K562 (cell line): ENCODE measurements at regions not wholly inside any gene's neighbourhood (a gene's known extent, or its start where the extent isn't known, plus 50 kb on each side); places are given as distances from the start of the nearest gene placed in this dataset.

Experiments used
- ATAC-seq: fragments of 200-7000 bp; cut with Tn5 transposase; 3 replicates; pipeline ENCODE4 v1.9.1; 2020; ENCODE audit warnings: moderate library complexity
- BruUV-seq: library from RNA; stranded (reverse); fragments of 400-500 nt; replicated peaks from 2 replicates; lab custom pipeline; 2021; lab: Mats Ljungman, UMichigan
- CTCF ChIA-PET: fragments of 300-600 bp; formaldehyde crosslinking; extraction: SDS; loops from one replicate; lab custom pipeline; 2021; ENCODE audit warnings: low intra/inter-chr PET ratio; lab: Yijun Ruan, JAX
- POLR2A ChIA-PET: fragments of 300-600, 350-650 bp; sonication (Branson Sonifier 250); formaldehyde crosslinking; extraction: SDS; loops from one replicate; lab custom pipeline; 2021; ENCODE audit warnings: antibody characterized with exemption, inconsistent platforms; lab: Yijun Ruan, JAX
- DNase-seq, 4 experiments: peaks; one replicate each; pipeline versions ENCODE4 v3.0.0 to v3.0.0-alpha.2; 2011 to 2018; ENCODE audit warnings: low spot score in 3 of 4, mixed read lengths in 3 of 4; ENCODE audit errors: extremely low read depth in 1 of 4
- FAIRE-seq: peaks from 2 replicates; lab custom pipeline; 2011; peaks lifted over from hg19 to GRCh38; lab: Jason Lieb, UNC
- H2AFZ ChIP-seq: 2 replicates; pipeline ENCODE4 v1.6.0; 2011; ENCODE audit warnings: low read depth, low read length, control low read depth, inconsistent platforms
- H3K27ac ChIP-seq: fragments of 200-600 bp; 3 replicates; pipeline ENCODE4 v1.8.0; 2011; ENCODE audit warnings: low read depth, mild to moderate bottlenecking, control low read depth, inconsistent platforms, low read length, moderate library complexity, mixed read lengths; ENCODE audit errors: extremely low read depth
- H3K27me3 ChIP-seq, 2 experiments: fragments of 300-600 bp in 1 of 2; 2 replicates in 1 of 2; 3 replicates in 1 of 2; pipeline versions ENCODE4 v1.6.0 to v1.8.0; 2011; ENCODE audit warnings: inconsistent platforms in 2 of 2, low read length in 2 of 2, mild to moderate bottlenecking in 1 of 2, mixed read lengths in 1 of 2, moderate library complexity in 1 of 2; ENCODE audit not compliant: control insufficient read depth in 2 of 2, insufficient read depth in 2 of 2
- H3K36me3 ChIP-seq: fragments of 300-600 bp; 3 replicates; pipeline ENCODE4 v1.8.0; 2011; ENCODE audit warnings: mild to moderate bottlenecking, low read length, inconsistent platforms; ENCODE audit not compliant: control insufficient read depth, insufficient read depth
- H3K4me1 ChIP-seq, 2 experiments: fragments of 200-600 bp in 1 of 2; replicated peaks in 1 of 2; 2 replicates in 1 of 2; 3 replicates in 1 of 2; pipeline versions ENCODE4 v1.5.1 to v1.8.0; 2011; ENCODE audit warnings: inconsistent platforms in 2 of 2, low read length in 2 of 2, mild to moderate bottlenecking in 1 of 2, mixed read lengths in 1 of 2, moderate library complexity in 1 of 2; ENCODE audit not compliant: control insufficient read depth in 2 of 2, insufficient read depth in 2 of 2
- H3K4me2 ChIP-seq: 2 replicates; pipeline ENCODE4 v1.6.1; 2011; ENCODE audit warnings: low read length, control low read depth, inconsistent platforms, mixed read lengths; ENCODE audit not compliant: insufficient read depth
- H3K4me3 ChIP-seq: fragments of 200-600 bp; sonication (generic), shearing (Covaris generic); 2 replicates; pipeline ENCODE4 v1.5.1; 2016; ENCODE audit warnings: control low read depth, inconsistent platforms
- H3K79me2 ChIP-seq: fragments of 200-600 bp; 3 replicates; pipeline ENCODE4 v1.8.0; 2011; ENCODE audit warnings: low read length, inconsistent platforms; ENCODE audit not compliant: control insufficient read depth, insufficient read depth
- H3K9ac ChIP-seq, 2 experiments: 2 replicates each; pipeline versions ENCODE4 v1.6.0 to v1.6.1; 2011; ENCODE audit warnings: low read depth in 2 of 2, low read length in 2 of 2, control low read depth in 1 of 2, inconsistent platforms in 1 of 2, mild to moderate bottlenecking in 1 of 2, mixed read lengths in 1 of 2; ENCODE audit not compliant: insufficient read depth in 1 of 2
- H3K9me1 ChIP-seq: one replicate; pipeline ENCODE4 v1.6.0; 2011; ENCODE audit warnings: inconsistent platforms, mild to moderate bottlenecking, low read length, moderate library complexity; ENCODE audit not compliant: control insufficient read depth, insufficient read depth
- H3K9me3 ChIP-seq: replicated peaks from 2 replicates; pipeline ENCODE4 v1.5.1; 2011; ENCODE audit warnings: low read depth, low read length, inconsistent platforms; ENCODE audit not compliant: control insufficient read depth, insufficient read depth
- H4K20me1 ChIP-seq: replicated peaks from 2 replicates; pipeline ENCODE4 v1.6.1; 2011; ENCODE audit warnings: low read length, inconsistent platforms, mixed read lengths; ENCODE audit not compliant: control insufficient read depth, insufficient read depth
- DACH1 ChIP-seq: fragments of 450-650 bp; IDR thresholded peaks from 2 replicates; pipeline ENCODE4 v1.6.1; 2018; ENCODE audit not compliant: partially characterized antibody
- E2F8 ChIP-seq: fragments of 450-650 bp; IDR thresholded peaks from 2 replicates; pipeline ENCODE4 v1.7.1; 2018; ENCODE audit warnings: mild to moderate bottlenecking, low read depth; ENCODE audit not compliant: partially characterized antibody
- HDAC1 ChIP-seq, 2 experiments: fragments of 450-650 bp; IDR thresholded peaks; 2 replicates each; pipeline ENCODE4 v1.6.1; 2016 to 2017; ENCODE audit warnings: inconsistent platforms in 1 of 2, mild to moderate bottlenecking in 1 of 2, moderate library complexity in 1 of 2
- HMG20A ChIP-seq: fragments of 450-650 bp; formaldehyde crosslinking; conservative IDR thresholded peaks from 2 replicates; pipeline ENCODE4 v1.4.0; 2020; ENCODE audit warnings: mild to moderate bottlenecking, mixed read lengths
- KLF16 ChIP-seq: IDR thresholded peaks from 2 replicates; pipeline ENCODE4 v1.6.1; 2016; ENCODE audit warnings: antibody characterized with exemption
- NFRKB ChIP-seq: fragments of 450-650 bp; IDR thresholded peaks from 2 replicates; pipeline ENCODE4 v1.6.1; 2016; ENCODE audit warnings: low read depth
- STAT5B ChIP-seq: fragments of 250-450 bp; sonication (Bioruptor Pico); IDR thresholded peaks from 2 replicates; pipeline ENCODE4 v1.8.0; 2021; ENCODE audit warnings: mild to moderate bottlenecking, inconsistent platforms
- TEAD4 ChIP-seq, 2 experiments: sonication (generic) in 1 of 2; formaldehyde crosslinking in 1 of 2; IDR thresholded peaks; 2 replicates each; pipeline versions ENCODE4 v1.6.1 to v1.8.0; 2012 to 2022; ENCODE audit warnings: borderline replicate concordance in 1 of 2, inconsistent platforms in 1 of 2, low read length in 1 of 2, mild to moderate bottlenecking in 1 of 2, missing genetic modification reagents in 1 of 2
- ZNF263 ChIP-seq: sonication (generic); formaldehyde crosslinking; IDR thresholded peaks from 2 replicates; pipeline ENCODE4 v1.8.0; 2022; ENCODE audit warnings: mild to moderate bottlenecking, missing genetic modification reagents, borderline replicate concordance
- ZNF318 ChIP-seq, 2 experiments: fragments of 450-650 bp; IDR thresholded peaks; 2 replicates each; pipeline ENCODE4 v1.6.1; 2016; ENCODE audit warnings: mild to moderate bottlenecking in 2 of 2, borderline replicate concordance in 1 of 2, low read depth in 1 of 2, moderate library complexity in 1 of 2
- ZNF41 ChIP-seq: fragments of 250-450 bp; sonication (Bioruptor Pico); conservative IDR thresholded peaks from 2 replicates; pipeline ENCODE4 v1.4.0; 2020; ENCODE audit warnings: mild to moderate bottlenecking
- ZNF717 ChIP-seq: fragments of 250-450 bp; sonication (Bioruptor Pico); IDR thresholded peaks from 2 replicates; pipeline ENCODE4 v1.5.0; 2021
- ZNF830 ChIP-seq: fragments of 250-450 bp; sonication (Bioruptor Pico); IDR thresholded peaks from 2 replicates; pipeline ENCODE4 v1.5.0; 2021; ENCODE audit warnings: mild to moderate bottlenecking
- WGBS: fragments of 100-300 bp; shearing (Covaris generic); methylation state at CpG from one replicate; pipeline ENCODE4 v1.1.6; 2016; ENCODE audit warnings: low coverage, mixed read lengths; ENCODE audit not compliant: insufficient coverage; ENCODE audit errors: missing lambda C conversion rate; 5-methylcytosine and 5-hydroxymethylcytosine counted together
- in situ Hi-C: fragments of 300-500 bp; cut with MboI; formaldehyde crosslinking; loops from 4 replicates; pipeline ENCODE4 v1.15.0; 2018; ENCODE audit warnings: inconsistent platforms, mixed read lengths
- intact Hi-C: fragments of 100-400 bp; cut with micrococcal nuclease; formaldehyde crosslinking; loops from 2 replicates; pipeline ENCODE4 v1.14.2; 2022

- FAIRE-seq: no peak
- no TSS peak for BruUV-seq
- intact Hi-C loops (no loop called here), in situ Hi-C loops (no loop called here)
- no peaks in the 10 kb centered on the region for H3K9me1 ChIP-seq
- no peaks in the 10 kb centered on the region for H3K27me3 ChIP-seq
- ATAC-seq: no peak
- H3K79me2 ChIP-seq: no peaks in the 10 kb centered on the region
- POLR2A ChIA-PET: no interaction called here
- H3K27ac ChIP-seq: no peak overlapping the region
- no peaks in the 10 kb centered on the region for H4K20me1 ChIP-seq
- no peaks in the 10 kb centered on the region for H3K36me3 ChIP-seq
- H3K4me1 ChIP-seq: no peaks in the 10 kb centered on the region
- H3K9ac ChIP-seq: no peak overlapping the region
- H3K4me3 ChIP-seq: no peak overlapping the region
- H2AFZ ChIP-seq: no peak overlapping the region
- 0% methylated on average over 2 of the region's 2 CpGs for WGBS
- DNase-seq: no peak
- no peaks in the 10 kb centered on the region for H3K9me3 ChIP-seq
- TF ChIP-seq DACH1 (no peak), ZNF830 (no peak), KLF16 (no peak), ZNF318 (IDR thresholded peaks at IDR 0.05; ENCODE audit: borderline replicate concordance in 1 of 2, low read depth in 1 of 2) (no peak), NFRKB (no peak), STAT5B (CRISPR knock-in tag) (no peak), ZNF717 (CRISPR knock-in tag) (no peak), ZNF41 (CRISPR knock-in tag) (no peak), HDAC1 (IDR thresholded peaks at IDR 0.05) (no peak), ZNF263 (CRISPR knock-in tag) (no peak), E2F8 (no peak), TEAD4 (IDR thresholded peaks at IDR 0.05; ENCODE audit: low read length) (no peak), TEAD4 (CRISPR knock-in tag; IDR thresholded peaks at IDR 0.05; ENCODE audit: borderline replicate concordance) (no peak), HMG20A (no peak)
- H3K4me2 ChIP-seq: no peak overlapping the region
- CTCF ChIA-PET: no interaction called here
Measured at GRCh38 chr4:17068392-17068791, 169.9 kb upstream of the LDB2 start.
